ENCODE measurements at regions not wholly inside any gene's neighbourhood (a gene's known extent, or its start where the extent isn't known, plus 50 kb on each side); places are given as distances from the start of the nearest gene placed in this dataset.
"Not testable (repeated sequence)": the region's sequence is repeated elsewhere in the genome, so short reads cannot be mapped to it uniquely, and the experiment has no call there.

GRCh38 chr11:96554236-96554820 lies 164.5 kb downstream of the JRKL start:
- Mint-ChIP-seq H3K4me1 (no peaks in the 10 kb centered on the region), H3K36me3 (no peaks in the 10 kb centered on the region), H3K4me3 (no peak overlapping the region)

GRCh38 chr11:96555826-96556225 lies 166.0 kb downstream of the JRKL start:
- not testable (repeated sequence) for H3K9me3 Mint-ChIP-seq, H3K27me3 Mint-ChIP-seq, H3K4me1 Mint-ChIP-seq, H3K27ac Mint-ChIP-seq, H3K36me3 Mint-ChIP-seq, H3K4me3 Mint-ChIP-seq

More at GRCh38 chr11:96554236-96554820, 164.5 kb downstream of the JRKL start:
- H3K27me3 Mint-ChIP-seq = no peaks in the 10 kb centered on the region
- no peak overlapping the region for H3K27ac Mint-ChIP-seq
- no peaks in the 10 kb centered on the region for H3K9me3 Mint-ChIP-seq

GRCh38 chr11:96560727-96561126 lies 170.9 kb downstream of the JRKL start:
- H3K36me3 Mint-ChIP-seq, H3K4me1 Mint-ChIP-seq, H3K27ac Mint-ChIP-seq, H3K27me3 Mint-ChIP-seq, H3K4me3 Mint-ChIP-seq, H3K9me3 Mint-ChIP-seq: not testable (repeated sequence)

- Mint-ChIP-seq H3K4me3 (no peak overlapping the region), H3K36me3 (no peaks in the 10 kb centered on the region), H3K4me1 (no peaks in the 10 kb centered on the region), H3K27me3 (no peaks in the 10 kb centered on the region), H3K9me3 (no peaks in the 10 kb centered on the region), H3K27ac (no peak overlapping the region)
Observed at GRCh38 chr11:96567176-96567575, 177.4 kb downstream of the JRKL start.

GRCh38 chr11:96567667-96568066 lies 177.9 kb downstream of the JRKL start:
- Mint-ChIP-seq H3K4me3 (no peak overlapping the region), H3K9me3 (no peaks in the 10 kb centered on the region), H3K4me1 (no peaks in the 10 kb centered on the region), H3K27me3 (no peaks in the 10 kb centered on the region), H3K27ac (no peak overlapping the region), H3K36me3 (no peaks in the 10 kb centered on the region)

- Mint-ChIP-seq H3K27ac (no peak overlapping the region), H3K9me3 (no peaks in the 10 kb centered on the region), H3K4me3 (no peak overlapping the region), H3K36me3 (no peaks in the 10 kb centered on the region), H3K4me1 (no peaks in the 10 kb centered on the region), H3K27me3 (peaks cover 5% of the 10 kb centered on the region)
Observed at GRCh38 chr11:96576383-96576782, 186.6 kb downstream of the JRKL start.

GRCh38 chr11:96578379-96578778 lies 188.6 kb downstream of the JRKL start:
- Mint-ChIP-seq H3K9me3 (no peaks in the 10 kb centered on the region), H3K36me3 (no peaks in the 10 kb centered on the region), H3K4me1 (no peaks in the 10 kb centered on the region)

GRCh38 chr11:96579656-96580055 lies 189.8 kb downstream of the JRKL start:
- Mint-ChIP-seq H3K9me3 (no peaks in the 10 kb centered on the region), H3K27me3 (peaks cover 5% of the 10 kb centered on the region), H3K4me1 (no peaks in the 10 kb centered on the region), H3K36me3 (no peaks in the 10 kb centered on the region), H3K27ac (no peak overlapping the region), H3K4me3 (no peak overlapping the region)

More at GRCh38 chr11:96578379-96578778, 188.6 kb downstream of the JRKL start:
- no peak overlapping the region for H3K27ac Mint-ChIP-seq
- no peak overlapping the region for H3K4me3 Mint-ChIP-seq
- H3K27me3 Mint-ChIP-seq = peaks cover 5% of the 10 kb centered on the region

- Mint-ChIP-seq H3K27me3 (peaks cover 5% of the 10 kb centered on the region), H3K27ac (no peak overlapping the region), H3K4me1 (no peaks in the 10 kb centered on the region), H3K9me3 (no peaks in the 10 kb centered on the region), H3K4me3 (no peak overlapping the region), H3K36me3 (no peaks in the 10 kb centered on the region)
Observed at GRCh38 chr11:96580476-96581040, 190.7 kb downstream of the JRKL start.

- not testable (repeated sequence) for H3K9me3 Mint-ChIP-seq, H3K4me1 Mint-ChIP-seq, H3K36me3 Mint-ChIP-seq, H3K27me3 Mint-ChIP-seq, H3K27ac Mint-ChIP-seq, H3K4me3 Mint-ChIP-seq
Observed at GRCh38 chr11:96585944-96586880, 196.4 kb downstream of the JRKL start.

- not testable (repeated sequence) for H3K36me3 Mint-ChIP-seq, H3K27me3 Mint-ChIP-seq, H3K9me3 Mint-ChIP-seq, H3K4me3 Mint-ChIP-seq, H3K4me1 Mint-ChIP-seq, H3K27ac Mint-ChIP-seq
Observed at GRCh38 chr11:96588793-96589192, 199.0 kb downstream of the JRKL start.

GRCh38 chr11:96595011-96595410 lies 205.2 kb downstream of the JRKL start:
- Mint-ChIP-seq H3K4me3 (no peak overlapping the region), H3K27me3 (peaks cover 4% of the 10 kb centered on the region), H3K36me3 (no peaks in the 10 kb centered on the region), H3K4me1 (no peaks in the 10 kb centered on the region), H3K9me3 (no peaks in the 10 kb centered on the region), H3K27ac (no peak overlapping the region)

- Mint-ChIP-seq H3K27ac (no peak overlapping the region), H3K4me3 (no peak overlapping the region)
Observed at GRCh38 chr11:96607864-96608558, 218.2 kb downstream of the JRKL start.

GRCh38 chr11:96614101-96614500 lies 224.3 kb downstream of the JRKL start:
- Mint-ChIP-seq H3K36me3 (no peaks in the 10 kb centered on the region), H3K4me1 (no peaks in the 10 kb centered on the region), H3K27ac (no peak overlapping the region), H3K27me3 (peaks cover 3% of the 10 kb centered on the region), H3K9me3 (peaks cover 5% of the 10 kb centered on the region), H3K4me3 (no peak overlapping the region)

More at GRCh38 chr11:96607864-96608558, 218.2 kb downstream of the JRKL start:
- H3K27me3 Mint-ChIP-seq = peaks cover 2% of the 10 kb centered on the region
- H3K9me3 Mint-ChIP-seq = peaks cover 5% of the 10 kb centered on the region
- no peaks in the 10 kb centered on the region for H3K4me1 Mint-ChIP-seq
- H3K36me3 Mint-ChIP-seq = no peaks in the 10 kb centered on the region

- no peak overlapping the region for H3K27ac Mint-ChIP-seq
- peaks cover 5% of the 10 kb centered on the region for H3K9me3 Mint-ChIP-seq
- no peaks in the 10 kb centered on the region for H3K36me3 Mint-ChIP-seq
- no peak overlapping the region for H3K4me3 Mint-ChIP-seq
- no peaks in the 10 kb centered on the region for H3K4me1 Mint-ChIP-seq
- peaks cover 3% of the 10 kb centered on the region for H3K27me3 Mint-ChIP-seq
Observed at GRCh38 chr11:96614846-96615245, 225.0 kb downstream of the JRKL start.

Measured in activated naive CD4-positive, alpha-beta T cell treated with anti-CD3 and anti-CD28 coated beads, Interleukin-2, amount 50 U/mL, for 24 hours (primary cell).